Astrocyte of the cerebellum (primary cell): ENCODE measurements at regions not wholly inside any gene's neighbourhood (a gene's known extent, or its start where the extent isn't known, plus 50 kb on each side); places are given as distances from the start of the nearest gene placed in this dataset.
"Not testable (repeated sequence)": the region's sequence is repeated elsewhere in the genome, so short reads cannot be mapped to it uniquely, and the experiment has no call there.

Experiments used
- DNase-seq: peaks from one replicate; pipeline ENCODE4 v3.0.0-alpha.2; 2011; ENCODE audit warnings: low read depth
- H3K4me3 ChIP-seq: 2 replicates; pipeline ENCODE4 v1.5.1; 2011; ENCODE audit warnings: mild to moderate bottlenecking, low read depth, low read length, moderate library complexity
- CTCF ChIP-seq: IDR thresholded peaks from 2 replicates; pipeline ENCODE4 v1.5.1; 2012; ENCODE audit warnings: low read length, low read depth, moderate library complexity, mild to moderate bottlenecking; ENCODE audit errors: missing control alignments
- in situ Hi-C: cut with HindIII; loops from 2 replicates; pipeline ENCODE4 v1.10.0; 2017; ENCODE audit warnings: low sequenced_read_pairs

DNA sequence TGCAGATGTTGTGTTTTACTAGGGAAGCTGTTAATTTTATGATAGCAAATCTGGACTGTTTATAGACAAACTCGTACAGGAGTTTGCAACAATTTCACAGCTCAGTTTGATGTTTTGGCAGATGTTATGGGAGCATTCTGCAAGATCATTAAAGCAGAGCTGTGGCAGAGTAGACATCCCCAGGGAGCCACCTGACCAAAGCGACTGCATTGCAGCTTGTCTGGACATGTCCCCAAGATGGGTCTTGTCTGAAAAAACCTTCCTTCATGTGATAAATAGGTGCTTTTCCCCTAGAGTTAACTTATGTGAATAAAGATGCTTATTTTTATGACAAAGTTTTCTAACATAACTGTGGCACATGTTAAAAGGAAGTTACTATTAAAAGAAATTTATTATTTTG lies 91.2 kb upstream of the GPR141 start:
- no peak for TF ChIP-seq CTCF
- H3K4me3 ChIP-seq = no peak overlapping the region
- in situ Hi-C loops = no loop called here
- no peak for DNase-seq

DNA sequence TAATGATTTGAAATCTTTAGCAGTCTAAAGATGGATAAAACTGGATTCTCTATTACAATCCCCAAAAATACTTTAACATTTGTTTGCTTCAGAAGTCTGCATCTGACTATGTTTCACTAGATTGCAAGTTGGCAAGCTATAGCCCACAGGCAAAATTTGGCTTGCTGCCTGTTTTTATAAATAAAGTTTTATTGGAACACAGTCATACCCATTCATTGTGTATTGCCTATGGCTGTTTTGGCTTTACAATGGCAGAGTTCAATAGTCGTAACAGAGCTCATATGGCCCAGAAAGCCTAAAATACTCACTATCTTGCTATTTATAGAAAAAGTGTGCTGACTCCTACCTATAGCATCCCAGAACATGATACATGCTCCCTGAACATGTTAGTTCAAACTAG lies 89.0 kb upstream of the GPR141 start:
- TF ChIP-seq CTCF = no peak
- no peak overlapping the region for H3K4me3 ChIP-seq
- DNase-seq = no peak
- in situ Hi-C loops = no loop called here

- DNase-seq = no peak
- TF ChIP-seq CTCF = no peak
- in situ Hi-C loops = no loop called here
- H3K4me3 ChIP-seq = no peak overlapping the region
Measured at GRCh38 chr7:37598824-37599223, 84.7 kb upstream of the GPR141 start.

DNA sequence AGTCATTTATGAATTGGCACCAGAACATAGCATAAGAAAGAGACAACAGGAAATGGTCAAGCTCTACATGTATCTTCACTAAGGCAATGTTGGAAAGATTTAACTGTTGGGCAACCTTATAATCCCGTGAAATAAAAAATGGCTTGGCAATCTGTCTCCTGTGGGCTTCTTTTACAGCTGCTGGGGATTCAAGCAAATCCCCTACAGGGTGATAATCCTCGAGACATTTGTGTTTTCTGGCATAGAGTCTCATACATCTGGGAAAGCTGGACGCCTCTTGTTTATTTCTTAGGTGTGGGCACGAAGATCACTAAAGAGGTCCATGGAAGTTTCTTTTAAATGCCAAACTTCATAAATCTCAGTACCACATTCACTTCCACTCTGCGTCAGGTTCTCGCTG lies 82.2 kb upstream of the GPR141 start:
- H3K4me3 ChIP-seq = no peak overlapping the region
- in situ Hi-C loops = no loop called here
- no peak for TF ChIP-seq CTCF
- DNase-seq = no peak

- no peak for TF ChIP-seq CTCF
- in situ Hi-C loops = no loop called here
- no peak overlapping the region for H3K4me3 ChIP-seq
- DNase-seq = no peak
Measured at GRCh38 chr7:37604078-37604477, 79.5 kb upstream of the GPR141 start.

- in situ Hi-C loops, DNase-seq, H3K4me3 ChIP-seq: not testable (repeated sequence)
Measured at GRCh38 chr7:37617406-37617805, 66.2 kb upstream of the GPR141 start.

- H3K4me3 ChIP-seq = no peak overlapping the region
- TF ChIP-seq CTCF = no peak
- no peak for DNase-seq
- in situ Hi-C loops = no loop called here
Measured at GRCh38 chr7:37633048-37633447, 50.5 kb upstream of the GPR141 start.
